Activated T-cell treated with anti-CD3 and anti-CD28 coated beads, Interleukin-2, amount 50 U/mL, for 48 hours (primary cell): ENCODE measurements at regions not wholly inside any gene's neighbourhood (a gene's known extent, or its start where the extent isn't known, plus 50 kb on each side); places are given as distances from the start of the nearest gene placed in this dataset.
"Not testable (repeated sequence)": the region's sequence is repeated elsewhere in the genome, so short reads cannot be mapped to it uniquely, and the experiment has no call there.

Experiments
- DNase-seq, 2 experiments: peaks; one replicate each; pipeline ENCODE4 v3.0.0-alpha.2; 2020

DNA sequence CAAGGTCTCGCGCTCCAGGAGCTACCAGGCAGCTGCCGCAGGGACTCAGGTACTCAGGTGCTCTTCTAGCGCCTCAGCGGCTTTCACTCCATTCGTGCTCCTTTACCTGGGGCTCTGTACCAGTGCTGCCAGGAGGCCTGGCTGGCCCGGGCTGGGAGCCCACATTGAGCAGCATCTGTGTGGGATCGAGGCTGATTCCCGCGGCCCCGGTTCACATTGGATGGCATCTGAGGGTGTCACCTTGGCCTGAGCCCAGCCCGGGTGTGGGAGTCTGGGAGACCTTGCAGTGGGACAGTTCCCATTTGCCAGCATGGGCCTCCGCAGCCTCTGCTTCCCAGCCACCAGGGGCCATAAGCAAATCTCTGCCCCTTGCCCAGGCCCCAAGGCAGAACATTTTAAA is 96.9 kb downstream of the NPIPB11 start:
- not testable (repeated sequence) for DNase-seq

DNA sequence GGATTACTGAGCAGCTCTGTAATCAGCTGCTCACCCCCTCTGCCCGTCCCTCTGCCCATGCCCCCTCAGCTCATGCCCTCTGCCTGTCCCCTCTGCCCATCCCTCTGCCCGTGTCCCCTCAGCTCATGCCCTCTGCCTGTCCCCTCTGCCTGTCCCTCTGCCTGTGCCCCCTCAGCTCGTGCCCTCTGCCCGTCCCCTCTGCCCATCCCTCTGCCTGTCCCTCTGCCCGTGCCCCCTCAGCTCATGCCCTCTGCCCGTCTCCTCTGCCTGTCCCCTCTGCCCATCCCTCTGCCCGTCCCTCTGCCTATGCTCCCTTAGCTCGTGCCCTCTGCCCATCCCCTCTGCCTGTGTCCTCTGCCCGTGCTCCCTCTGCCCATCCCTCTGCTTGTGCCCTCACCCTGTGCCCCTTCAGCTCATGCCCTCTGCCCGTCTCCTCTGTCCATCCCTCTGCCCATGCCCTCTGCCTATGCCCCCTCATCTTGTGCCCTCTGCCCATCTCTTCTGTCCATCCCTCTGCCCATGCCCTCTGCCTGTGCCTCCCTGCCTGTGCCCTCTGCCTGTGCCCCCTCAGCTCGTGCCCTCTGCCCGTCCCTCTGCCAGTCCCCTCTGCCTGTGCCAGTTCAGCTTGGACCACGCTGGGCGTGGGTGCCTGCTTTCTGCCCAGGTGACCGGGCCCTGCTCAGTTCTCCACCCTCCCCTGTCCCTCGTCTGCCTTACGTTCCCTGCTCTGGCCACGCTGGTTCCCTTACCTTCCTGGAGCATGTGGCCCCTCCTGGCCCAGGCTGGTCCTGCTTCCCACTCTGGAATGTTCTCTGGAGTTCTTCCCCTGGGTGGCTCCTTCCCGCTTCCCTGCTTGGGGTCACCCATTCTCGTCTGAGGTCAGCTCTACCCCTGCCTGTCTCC is 97.6 kb downstream of the NPIPB11 start:
- DNase-seq, result no peak

DNA sequence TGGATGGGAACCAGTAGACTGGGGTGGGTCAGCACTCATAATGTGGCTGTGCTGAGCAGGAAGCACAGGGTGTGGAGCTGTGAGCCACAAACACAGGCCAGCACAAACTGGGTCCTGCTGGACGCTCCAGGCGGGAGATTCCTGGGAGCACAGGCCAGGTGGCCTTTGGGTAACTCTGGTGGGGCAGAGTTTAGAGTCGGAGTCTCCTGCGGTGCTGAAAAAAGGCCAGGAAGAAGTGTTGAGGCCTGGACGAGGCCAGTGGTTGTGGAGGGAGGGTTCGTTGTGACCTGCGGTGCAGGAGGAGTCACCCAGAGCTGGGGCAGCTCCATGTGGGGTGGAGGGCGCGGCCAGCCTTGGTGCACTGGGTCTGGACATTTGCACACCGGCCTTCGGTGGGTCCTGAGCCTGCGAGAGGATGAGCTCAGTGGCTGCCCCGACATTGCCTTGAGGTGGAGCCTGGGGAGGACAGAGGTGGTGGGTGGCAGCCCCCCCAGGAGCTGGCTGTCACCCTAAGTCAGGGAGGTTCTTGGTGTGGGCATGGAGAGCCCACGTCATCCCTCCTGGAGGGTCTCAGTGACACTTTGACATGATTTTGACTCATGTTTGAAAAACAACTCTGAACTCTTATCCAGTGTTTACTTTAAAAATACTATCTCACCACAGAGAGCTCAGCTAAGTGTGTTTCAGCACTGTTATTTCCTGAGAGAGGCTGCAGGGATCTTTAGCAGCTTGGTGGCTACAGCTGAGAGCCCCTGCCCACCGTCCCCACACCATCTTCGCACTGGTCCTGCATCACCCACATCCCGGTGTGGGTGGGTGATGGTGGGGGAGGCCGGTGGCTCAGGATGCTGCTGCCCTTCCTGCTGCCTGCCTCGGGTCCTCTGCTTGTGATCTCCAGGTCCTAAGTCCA is 98.7 kb downstream of the NPIPB11 start:
- DNase-seq, result no peak

GRCh38 chr16:29306943-29307597 is 99.4 kb downstream of the NPIPB11 start:
- DNase-seq, result no peak

GRCh38 chr16:29306201-29306600 is 100.3 kb downstream of the NPIPB11 start:
- DNase-seq, result no peak

DNA sequence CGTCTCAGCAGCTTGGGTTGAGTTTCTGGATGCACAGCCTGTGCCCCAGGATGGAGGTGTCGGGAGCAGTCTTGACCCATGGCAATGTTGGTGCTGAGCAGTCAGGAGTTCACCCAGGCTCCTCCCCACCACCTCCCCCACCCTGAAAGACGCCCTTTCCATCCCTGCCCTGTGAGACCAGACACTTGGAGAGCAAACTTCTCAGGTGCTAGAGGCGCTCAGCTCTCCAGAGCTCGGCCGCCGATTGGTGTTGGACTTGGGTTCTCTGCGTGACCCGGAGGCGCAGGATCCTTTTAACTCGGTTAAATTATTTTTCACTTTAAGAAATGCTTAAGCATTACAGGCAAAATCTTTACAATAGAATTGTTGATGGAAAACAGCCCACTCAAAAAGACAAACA is 101.5 kb downstream of the NPIPB11 start:
- not testable (repeated sequence) for DNase-seq

GRCh38 chr16:29304251-29304650 is 102.3 kb downstream of the NPIPB11 start:
- DNase-seq, result no peak

DNA sequence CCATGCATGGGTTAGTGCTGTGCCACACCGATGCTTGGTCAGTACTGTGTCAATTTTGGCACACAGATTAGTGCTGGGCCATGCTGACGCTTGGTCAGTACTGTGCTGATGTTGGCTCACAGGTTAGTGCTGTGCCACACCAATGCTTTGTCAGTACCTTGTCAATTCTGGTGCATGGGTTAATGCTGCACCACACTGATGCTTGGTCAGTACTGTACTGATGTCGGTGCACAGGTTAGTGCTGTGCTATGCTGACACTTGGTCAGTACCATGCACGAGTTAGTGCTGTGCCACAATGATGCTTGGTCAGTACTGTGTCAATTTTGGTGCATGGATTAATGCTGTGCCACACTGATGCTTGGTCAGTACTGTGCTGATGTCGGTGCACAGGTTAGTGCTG is 103.0 kb downstream of the NPIPB11 start:
- DNase-seq, result no peak

GRCh38 chr16:29302976-29303375 is 103.5 kb downstream of the NPIPB11 start:
- no peak for DNase-seq

GRCh38 chr16:29302433-29302832 is 104.1 kb downstream of the NPIPB11 start:
- not testable (repeated sequence) for DNase-seq

DNA sequence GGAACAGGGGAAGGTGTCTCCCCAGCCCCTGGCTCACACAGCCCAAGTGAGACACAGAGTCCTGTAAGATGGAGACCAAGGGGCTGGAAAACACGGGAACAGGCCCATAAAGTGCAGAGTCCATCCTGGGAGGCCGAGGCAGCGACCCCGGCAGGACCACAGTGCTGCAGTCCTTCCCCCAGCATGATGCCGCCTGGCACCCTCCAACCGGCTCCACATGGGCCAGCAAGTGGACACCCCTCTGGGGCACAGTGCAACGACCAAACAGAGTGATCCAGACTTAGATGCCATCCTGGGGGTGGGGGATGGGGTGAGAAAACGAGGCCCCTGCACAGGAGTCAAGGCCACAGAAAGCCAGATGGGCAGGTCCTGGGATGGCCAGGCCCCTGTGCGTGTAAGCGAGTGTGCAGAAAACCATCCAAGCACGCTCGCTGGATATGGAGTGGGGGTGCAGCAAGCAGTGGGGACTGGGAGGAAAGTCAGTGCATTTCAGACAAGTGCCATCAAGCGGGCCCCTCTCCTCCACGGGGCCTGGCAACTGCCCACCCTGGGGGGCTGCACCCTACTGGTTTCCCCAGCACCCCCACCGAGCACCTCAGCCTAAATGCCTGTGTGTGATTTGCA is 104.7 kb downstream of the NPIPB11 start:
- DNase-seq, result not testable (repeated sequence)

DNA sequence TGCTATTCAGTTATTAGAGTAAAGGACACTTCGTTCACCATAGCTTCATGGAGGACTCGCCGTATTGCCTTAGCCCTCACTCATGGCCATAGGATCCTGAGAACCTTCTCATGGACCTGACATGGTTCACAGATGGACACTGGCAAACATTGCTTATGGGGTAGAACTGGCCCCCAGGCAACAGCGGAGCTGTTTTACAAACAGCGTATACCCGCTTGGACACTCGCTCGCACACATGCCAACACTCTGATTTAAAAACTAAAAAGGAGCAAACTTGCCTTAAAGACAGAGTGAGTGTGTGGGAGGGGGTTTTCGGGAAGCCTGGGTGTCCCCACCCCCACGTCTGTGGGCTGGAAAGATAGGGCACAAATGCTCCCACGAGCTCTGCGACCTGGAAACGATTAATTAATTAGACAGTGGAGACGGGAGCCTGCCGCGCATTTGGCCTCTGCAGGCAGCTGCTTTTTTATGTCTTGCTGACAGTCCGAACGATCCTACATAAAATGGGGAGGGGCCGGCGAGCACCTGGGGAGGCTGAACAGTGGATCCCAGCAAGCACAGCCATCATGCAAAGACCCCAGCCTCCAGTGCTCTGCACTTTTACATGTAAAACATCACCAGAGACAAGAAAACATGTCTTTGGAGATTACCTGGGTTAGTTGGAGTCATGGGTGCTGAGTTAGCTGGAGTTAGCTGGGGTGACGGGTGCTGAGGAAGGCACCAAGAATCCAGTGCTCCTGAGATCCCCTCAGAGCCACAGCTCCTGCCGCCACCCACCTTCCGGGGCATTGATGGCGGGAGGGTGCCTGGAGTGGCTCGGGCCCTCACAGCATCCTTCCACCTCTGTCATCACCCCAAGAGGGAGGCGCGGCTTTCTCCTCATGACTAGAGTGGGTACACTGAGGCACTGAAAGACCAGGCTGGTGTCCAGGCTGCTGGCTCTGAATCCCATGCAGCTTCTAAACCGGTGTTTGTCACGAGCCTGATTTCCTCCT is 105.7 kb downstream of the NPIPB11 start:
- not testable (repeated sequence) for DNase-seq

GRCh38 chr16:29300030-29300491 is 106.5 kb downstream of the NPIPB11 start:
- not testable (repeated sequence) for DNase-seq

DNA sequence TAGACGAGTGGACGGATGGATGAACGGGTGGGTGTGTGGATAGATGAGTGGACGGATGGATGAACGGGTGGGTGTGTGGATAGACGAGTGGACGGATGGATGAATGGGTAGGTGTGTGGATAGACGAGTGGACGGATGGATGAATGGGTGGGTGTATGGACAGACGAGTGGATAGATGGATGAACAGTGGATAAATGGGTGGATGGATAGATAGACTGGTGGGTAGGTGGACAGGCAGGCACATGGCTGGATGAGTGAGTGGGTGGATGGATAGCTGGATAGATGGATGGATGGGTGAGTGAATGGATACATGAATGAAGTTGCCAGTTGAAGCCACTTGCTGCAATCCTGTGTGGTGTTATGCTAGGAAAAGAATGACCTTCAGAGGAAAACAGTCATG is 107.5 kb downstream of the NPIPB11 start:
- DNase-seq, result not testable (repeated sequence)

DNA sequence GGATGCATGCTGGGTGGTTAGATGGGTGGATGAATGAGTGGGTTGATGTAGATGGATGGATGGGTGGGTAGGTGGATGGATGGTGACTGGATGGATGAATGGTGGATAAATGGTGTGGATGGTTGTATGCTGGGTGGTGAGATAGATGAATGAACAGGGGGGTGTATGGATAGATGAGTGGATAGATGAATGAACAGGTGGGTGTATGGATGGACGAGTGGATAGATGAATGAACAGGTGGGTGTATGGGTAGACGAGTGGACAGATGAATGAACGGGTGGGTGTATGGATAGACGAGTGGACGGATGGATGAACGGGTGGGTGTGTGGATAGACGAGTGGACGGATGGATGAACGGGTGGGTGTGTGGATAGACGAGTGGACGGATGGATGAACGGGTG is 108.2 kb downstream of the NPIPB11 start:
- DNase-seq, result not testable (repeated sequence)

DNA sequence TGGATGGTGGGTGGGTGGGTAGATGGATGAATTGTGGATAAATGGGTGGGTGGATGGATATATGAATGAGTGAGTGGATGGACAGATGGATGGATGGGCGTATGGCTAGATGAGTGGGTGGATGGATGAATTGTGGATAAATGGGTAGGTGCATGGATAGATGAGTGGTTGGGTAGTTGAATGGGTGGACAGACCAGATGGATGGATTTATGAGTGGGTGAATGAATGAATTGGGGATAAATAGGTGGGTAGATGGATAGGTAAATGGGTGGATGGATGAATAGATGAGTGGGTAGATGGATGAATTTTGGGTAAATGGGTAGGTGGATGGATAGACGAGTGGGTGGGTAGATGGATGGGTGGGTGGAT is 108.7 kb downstream of the NPIPB11 start:
- not testable (repeated sequence) for DNase-seq

DNA sequence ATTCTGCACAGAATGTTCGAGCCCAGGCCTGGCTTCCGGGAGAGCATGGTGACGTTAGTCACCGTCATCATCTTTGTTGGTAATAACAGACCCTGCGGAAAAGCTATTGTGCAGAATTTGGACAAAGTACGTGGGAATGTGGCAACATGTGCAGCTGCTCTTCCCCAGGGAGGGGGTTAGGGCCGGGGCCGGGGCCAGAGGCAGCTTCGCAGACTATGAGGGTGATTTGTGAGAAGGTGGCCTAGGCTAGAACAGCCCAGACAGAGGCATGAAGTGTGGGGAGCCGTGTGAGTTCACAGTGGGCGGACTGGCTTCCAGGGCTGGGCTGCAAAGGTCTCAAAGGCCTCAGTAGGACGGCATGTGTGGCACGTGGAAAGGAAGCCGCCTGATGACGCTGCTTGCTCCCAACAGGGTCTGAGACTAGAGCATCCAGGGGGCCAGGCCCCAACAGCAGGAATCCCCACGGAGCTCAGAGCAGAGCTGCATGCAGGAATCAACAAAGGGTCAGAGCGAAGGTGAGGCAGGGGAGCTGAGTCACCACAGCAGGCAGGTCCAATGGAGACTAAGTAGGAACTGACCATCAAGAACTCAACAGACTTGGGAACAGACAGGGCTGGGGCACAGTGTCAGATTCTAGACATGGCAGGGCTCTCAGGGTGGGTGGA is 109.2 kb downstream of the NPIPB11 start:
- not testable (repeated sequence) for DNase-seq

DNA sequence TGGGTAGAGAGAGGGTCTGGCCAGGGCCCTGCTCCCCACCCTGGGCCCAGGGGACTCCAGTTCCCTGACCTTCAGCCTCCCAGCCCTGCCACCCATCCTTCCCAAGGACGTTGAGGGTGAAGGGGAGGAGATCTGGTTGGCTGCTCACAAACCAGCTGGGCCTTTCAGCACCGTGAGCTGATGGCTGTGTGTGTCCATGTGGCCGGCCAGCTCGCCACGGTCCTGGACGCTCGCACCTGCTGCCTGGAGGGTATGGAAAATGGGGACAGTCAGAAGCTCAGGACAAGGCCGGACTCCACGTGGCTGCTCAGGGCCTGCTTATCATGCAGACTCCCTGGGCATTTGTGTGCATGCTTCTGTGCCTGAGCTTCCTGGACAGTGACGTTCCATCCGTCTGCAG is 110.3 kb downstream of the NPIPB11 start:
- DNase-seq, result not testable (repeated sequence)

DNA sequence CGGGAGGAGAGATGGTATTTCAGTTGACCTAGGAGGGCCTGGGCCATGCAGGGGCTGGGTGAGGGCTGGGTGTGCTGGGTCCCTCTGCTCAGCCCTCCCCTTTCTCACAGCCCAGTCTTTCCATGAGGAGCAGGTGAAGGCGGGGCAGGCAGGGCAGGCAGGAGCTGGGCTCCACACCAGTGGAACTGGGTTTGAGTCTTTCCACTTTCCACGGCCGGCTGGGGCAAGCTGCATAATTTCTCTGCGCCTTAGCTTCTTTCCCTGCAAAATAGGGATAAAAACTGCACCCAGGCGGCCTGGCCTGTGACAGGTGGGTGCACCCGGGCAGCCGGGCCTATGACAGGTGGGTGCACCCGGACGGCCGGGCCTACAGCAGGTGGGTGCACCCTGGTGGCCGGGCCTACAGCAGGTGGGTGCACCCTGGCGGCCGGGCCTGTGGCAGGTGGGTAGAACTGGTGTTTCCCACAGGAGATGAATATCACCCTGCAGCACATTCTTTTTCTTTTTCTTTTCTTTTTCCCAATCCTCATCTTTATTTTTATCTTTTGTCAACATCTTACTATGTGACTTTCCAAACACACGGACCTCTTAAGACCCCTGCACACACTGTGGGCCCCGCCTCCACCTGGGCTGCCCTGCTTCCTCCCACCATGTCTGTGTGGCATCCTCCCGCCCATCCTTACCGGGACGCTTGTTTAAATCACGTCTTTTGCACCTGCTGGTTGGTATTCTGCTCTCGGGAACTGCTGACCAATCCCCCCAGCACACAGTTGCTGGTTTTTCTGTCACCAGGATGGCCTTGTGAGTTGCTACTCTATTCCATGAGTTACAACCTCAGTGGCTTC is 111.3 kb downstream of the NPIPB11 start:
- not testable (repeated sequence) for DNase-seq
